Liver (tissue), 3 donors: ENCODE measurements at regions not wholly inside any gene's neighbourhood (a gene's known extent, or its start where the extent isn't known, plus 50 kb on each side); places are given as distances from the start of the nearest gene placed in this dataset.

Experiments used
- ATF3 ChIP-seq: IDR thresholded peaks from 2 replicates; pipeline ENCODE4 v1.6.1; 2016; ENCODE audit warnings: antibody characterized with exemption
- CTCF ChIP-seq: fragments of 150-350 bp; IDR thresholded peaks from 2 replicates; pipeline ENCODE4 v1.5.1; 2017; ENCODE audit warnings: improper control_type of control experiment, low read depth, low read length; ENCODE audit not compliant: missing input control
- FOXA1 ChIP-seq: IDR thresholded peaks from 2 replicates; pipeline ENCODE4 v1.6.1; 2016; ENCODE audit warnings: antibody characterized with exemption
- GABPA ChIP-seq, 2 donors: IDR thresholded peaks in 1 of 2; conservative IDR thresholded peaks in 1 of 2; 2 replicates each; pipeline ENCODE4 v1.6.1; 2016; ENCODE audit warnings: antibody characterized with exemption in 2 of 2, mild to moderate bottlenecking in 1 of 2, moderate library complexity in 1 of 2
- JUND ChIP-seq, 2 donors: IDR thresholded peaks; 2 replicates each; pipeline ENCODE4 v1.6.1; 2016; ENCODE audit warnings: antibody characterized with exemption in 2 of 2
- MAX ChIP-seq: IDR thresholded peaks from 2 replicates; pipeline ENCODE4 v1.6.1; 2016; ENCODE audit warnings: antibody characterized with exemption
- RAD21 ChIP-seq, 2 donors: IDR thresholded peaks; 2 replicates each; pipeline ENCODE4 v1.6.1; 2016; ENCODE audit warnings: antibody characterized with exemption in 2 of 2, mild to moderate bottlenecking in 2 of 2
- REST ChIP-seq: IDR thresholded peaks from 2 replicates; pipeline ENCODE4 v1.6.1; 2016; ENCODE audit warnings: antibody characterized with exemption, mild to moderate bottlenecking
- RXRA ChIP-seq, 2 donors: IDR thresholded peaks; 2 replicates each; pipeline ENCODE4 v1.6.1; 2017 to 2018; ENCODE audit warnings: antibody characterized with exemption in 2 of 2, mild to moderate bottlenecking in 1 of 2
- SP1 ChIP-seq: IDR thresholded peaks from 2 replicates; pipeline ENCODE4 v1.6.1; 2018; ENCODE audit warnings: antibody characterized with exemption, mild to moderate bottlenecking
- TAF1 ChIP-seq: conservative IDR thresholded peaks from 2 replicates; pipeline ENCODE4 v1.6.1; 2016; ENCODE audit warnings: antibody characterized with exemption, mild to moderate bottlenecking
- YY1 ChIP-seq: IDR thresholded peaks from 2 replicates; pipeline ENCODE4 v1.6.1; 2016; ENCODE audit warnings: antibody characterized with exemption, mild to moderate bottlenecking
- ZBTB33 ChIP-seq: IDR thresholded peaks from 2 replicates; pipeline ENCODE4 v1.6.1; 2016; ENCODE audit warnings: antibody characterized with exemption
- donor health status: healthy.
- donor health status: healthy.

GRCh38 chr18:51997129-51997528 is 342.9 kb upstream of the DCC start:
- TF ChIP-seq JUND (IDR thresholded peaks at IDR 0.05) (no peak), MAX (no peak), CTCF (no peak), REST (no peak), SP1 (no peak), TAF1 (no peak), GABPA (IDR thresholded peaks at IDR 0.05 in 1 of 2, conservative IDR thresholded peaks at IDR 0.05 in 1 of 2) (no peak), RXRA (IDR thresholded peaks at IDR 0.05) (no peak), ATF3 (no peak), YY1 (no peak), RAD21 (IDR thresholded peaks at IDR 0.05) (no peak), FOXA1 (no peak), ZBTB33 (no peak)
